IMR-90 (cell line): ENCODE measurements at regions not wholly inside any gene's neighbourhood (a gene's known extent, or its start where the extent isn't known, plus 50 kb on each side); places are given as distances from the start of the nearest gene placed in this dataset.

Experiments
- ATAC-seq: fragments of 200-7000 bp; cut with Tn5 transposase; 2 replicates; pipeline ENCODE4 v1.9.1; 2020; ENCODE audit warnings: low read depth, mild to moderate bottlenecking, moderate library complexity
- BruUV-seq: library from RNA; stranded (reverse); fragments of 400-500 nt; replicated peaks from 2 replicates; lab custom pipeline; 2021; lab: Mats Ljungman, UMichigan
- CTCF ChIA-PET: fragments of 300-600 bp; formaldehyde crosslinking; extraction: SDS; loops from one replicate; lab custom pipeline; 2021; ENCODE audit warnings: antibody characterized with exemption; lab: Yijun Ruan, JAX
- POLR2A ChIA-PET: fragments of 300-600 bp; sonication (Branson Sonifier 250); formaldehyde crosslinking; loops from one replicate; lab custom pipeline; 2022; ENCODE audit warnings: antibody characterized with exemption; ENCODE audit not compliant: unreplicated experiment; lab: Charles Lee
- DNase-seq: peaks from one replicate; pipeline ENCODE4 v3.0.0; 2013
- H2AFZ ChIP-seq: replicated peaks from 2 replicates; pipeline ENCODE3; 2013; ENCODE audit warnings: low read length, mild to moderate bottlenecking; ENCODE audit not compliant: poor library complexity
- H2AK5ac ChIP-seq: 2 replicates; pipeline ENCODE4 v1.6.1; 2013; ENCODE audit warnings: low read depth, low read length, inconsistent platforms
- H2AK9ac ChIP-seq: replicated peaks from 2 replicates; pipeline ENCODE3; 2013; ENCODE audit warnings: mild to moderate bottlenecking, low read depth, low read length, moderate library complexity; ENCODE audit not compliant: poor library complexity
- H2BK120ac ChIP-seq: 2 replicates; pipeline ENCODE4 v1.6.1; 2013; ENCODE audit warnings: low read depth, low read length, inconsistent platforms
- H2BK15ac ChIP-seq: 3 replicates; pipeline ENCODE4 v1.6.1; 2013; ENCODE audit warnings: low read depth, low read length, inconsistent platforms
- H2BK20ac ChIP-seq: 2 replicates; pipeline ENCODE4 v1.6.1; 2013; ENCODE audit warnings: low read depth, mild to moderate bottlenecking, inconsistent platforms, low read length, moderate library complexity
- H2BK5ac ChIP-seq: 2 replicates; pipeline ENCODE4 v1.6.1; 2013; ENCODE audit warnings: mild to moderate bottlenecking, low read depth, low read length, inconsistent platforms; ENCODE audit not compliant: poor library complexity, severe bottlenecking
- H3K14ac ChIP-seq: replicated peaks from 2 replicates; pipeline ENCODE4 v1.6.1; 2013; ENCODE audit warnings: low read depth, low read length, inconsistent platforms
- H3K18ac ChIP-seq: 2 replicates; pipeline ENCODE4 v1.6.1; 2013; ENCODE audit warnings: low read depth, low read length, control low read depth
- H3K23ac ChIP-seq: 2 replicates; pipeline ENCODE4 v1.6.1; 2013; ENCODE audit warnings: low read depth, low read length, inconsistent platforms
- H3K27ac ChIP-seq: 2 replicates; pipeline ENCODE4 v1.5.1; 2013; ENCODE audit warnings: mild to moderate bottlenecking, control low read depth, low read length; ENCODE audit not compliant: insufficient read depth
- H3K27me3 ChIP-seq: 2 replicates; pipeline ENCODE4 v1.6.1; 2013; ENCODE audit warnings: low read length; ENCODE audit not compliant: control insufficient read depth, insufficient read depth
- H3K36me3 ChIP-seq: 2 replicates; pipeline ENCODE4 v1.6.1; 2013; ENCODE audit warnings: low read length, mixed read lengths; ENCODE audit not compliant: control insufficient read depth, insufficient read depth
- H3K4ac ChIP-seq: 2 replicates; pipeline ENCODE4 v1.6.1; 2013; ENCODE audit warnings: low read depth, low read length, inconsistent platforms
- H3K4me1 ChIP-seq: 2 replicates; pipeline ENCODE4 v1.6.1; 2013; ENCODE audit warnings: low read length, mixed read lengths; ENCODE audit not compliant: control insufficient read depth, insufficient read depth
- H3K4me2 ChIP-seq: 2 replicates; pipeline ENCODE4 v1.6.1; 2013; ENCODE audit warnings: low read depth, mild to moderate bottlenecking, control low read depth, low read length, moderate library complexity
- H3K4me3 ChIP-seq: 2 replicates; pipeline ENCODE4 v1.5.1; 2013; ENCODE audit warnings: low read depth, mild to moderate bottlenecking, control low read depth, low read length, moderate library complexity; ENCODE audit not compliant: insufficient read depth
- H3K56ac ChIP-seq: 2 replicates; pipeline ENCODE4 v1.6.1; 2013; ENCODE audit warnings: low read length, inconsistent platforms; ENCODE audit not compliant: insufficient read depth; ENCODE audit errors: extremely low read depth
- H3K79me1 ChIP-seq, 2 experiments: 2 replicates each; pipeline ENCODE4 v1.6.1; 2013; ENCODE audit warnings: low read length in 2 of 2, inconsistent platforms in 1 of 2, low read depth in 1 of 2
- H3K9ac ChIP-seq: 2 replicates; pipeline ENCODE4 v1.6.1; 2013; ENCODE audit warnings: low read depth, low read length, control low read depth
- H3K9me1 ChIP-seq: 2 replicates; pipeline ENCODE4 v1.6.1; 2013; ENCODE audit warnings: low read length, inconsistent platforms; ENCODE audit not compliant: insufficient read depth
- H3K9me3 ChIP-seq: 2 replicates; pipeline ENCODE4 v1.6.1; 2013; ENCODE audit warnings: low read length; ENCODE audit not compliant: control insufficient read depth, insufficient read depth
- H4K20me1 ChIP-seq: 2 replicates; pipeline ENCODE4 v1.6.1; 2013; ENCODE audit warnings: low read length, inconsistent platforms; ENCODE audit not compliant: insufficient read depth
- H4K5ac ChIP-seq: 2 replicates; pipeline ENCODE4 v1.6.1; 2013; ENCODE audit warnings: mild to moderate bottlenecking, low read depth, low read length, control low read depth
- H4K8ac ChIP-seq, 2 experiments: 2 replicates each; pipeline ENCODE4 v1.6.1; 2013; ENCODE audit warnings: low read depth in 2 of 2, low read length in 2 of 2, control low read depth in 1 of 2, inconsistent platforms in 1 of 2
- H4K91ac ChIP-seq: 2 replicates; pipeline ENCODE4 v1.6.1; 2013; ENCODE audit warnings: low read depth, low read length, inconsistent platforms; ENCODE audit not compliant: insufficient read depth
- BHLHE40 ChIP-seq: fragments of 150-350 bp; IDR thresholded peaks from 2 replicates; pipeline ENCODE4 v1.6.1; 2016; ENCODE audit warnings: mild to moderate bottlenecking, low read depth, low read length
- CEBPB ChIP-seq: IDR thresholded peaks from 2 replicates; pipeline ENCODE4 v1.6.1; 2012; ENCODE audit warnings: low read depth, low read length, improper control_type of control experiment
- CHD1 ChIP-seq: IDR thresholded peaks from 2 replicates; pipeline ENCODE4 v1.6.1; 2012; ENCODE audit warnings: low read depth, low read length, improper control_type of control experiment
- CTCF ChIP-seq: conservative IDR thresholded peaks from 2 replicates; pipeline ENCODE4 v1.5.1; 2012; ENCODE audit warnings: mild to moderate bottlenecking, low read depth, low read length, improper control_type of control experiment
- ELK1 ChIP-seq: fragments of 150-350 bp; IDR thresholded peaks from 2 replicates; pipeline ENCODE4 v1.6.1; 2016; ENCODE audit warnings: low read depth, mild to moderate bottlenecking, low read length, moderate library complexity, borderline replicate concordance
- FOS ChIP-seq: fragments of 150-350 bp; IDR thresholded peaks from 2 replicates; pipeline ENCODE4 v1.6.1; 2016; ENCODE audit warnings: low read depth, low read length
- MXI1 ChIP-seq: IDR thresholded peaks from 2 replicates; pipeline ENCODE4 v1.6.1; 2012; ENCODE audit warnings: low read depth, mild to moderate bottlenecking, low read length, moderate library complexity, borderline replicate concordance
- NFE2L2 ChIP-seq: fragments of 150-350 bp; IDR thresholded peaks from 2 replicates; pipeline ENCODE4 v1.6.1; 2016; ENCODE audit warnings: low read depth, mild to moderate bottlenecking, low read length
- RAD21 ChIP-seq: IDR thresholded peaks from 2 replicates; pipeline ENCODE4 v1.6.1; 2012; ENCODE audit warnings: low read length, improper control_type of control experiment
- SMC3 ChIP-seq: fragments of 150-350 bp; IDR thresholded peaks from 2 replicates; pipeline ENCODE4 v1.6.1; 2016; ENCODE audit warnings: low read depth, mild to moderate bottlenecking, antibody characterized with exemption, low read length, moderate library complexity
- WGBS, 2 experiments: methylation state at CpG; one replicate each; pipeline versions ENCODE4 v1.1.5 to v1.1.7; 2013; ENCODE audit warnings: missing lambda C conversion rate in 2 of 2; ENCODE audit not compliant: insufficient read length in 1 of 2; ENCODE audit errors: extremely low coverage in 2 of 2; 5-methylcytosine and 5-hydroxymethylcytosine counted together
- dilution Hi-C: fragments of 300-500 bp; cut with HindIII; formaldehyde crosslinking; loops from one replicate; pipeline ENCODE4 v1.14.3; 2018; ENCODE audit warnings: low sequenced_read_pairs; ENCODE audit not compliant: unreplicated experiment
- in situ Hi-C: fragments of 300-500 bp; cut with MboI; formaldehyde crosslinking; loops from 3 replicates; pipeline ENCODE4 v1.14.3; 2019; ENCODE audit warnings: low sequenced_read_pairs, inconsistent platforms, mixed read lengths
- intact Hi-C: fragments of 100-400 bp; cut with micrococcal nuclease; formaldehyde crosslinking; loops from 2 replicates; pipeline ENCODE4 v1.10.0; 2022

- ChIA-PET CTCF (no interaction called here), POLR2A (no interaction called here)
- Histone ChIP-seq H3K4ac (no peak overlapping the region), H4K8ac (no peak overlapping the region), H3K27ac (no peak overlapping the region), H3K4me2 (no peak overlapping the region), H3K9me3 (peaks cover 3% of the 10 kb centered on the region; the same call in 1 of the 2 replicates), H2AK9ac (no peak overlapping the region), H3K4me1 (no peaks in the 10 kb centered on the region), H3K18ac (no peak overlapping the region), H3K4me3 (no peak overlapping the region), H3K9ac (no peak overlapping the region), H2BK5ac (no peak overlapping the region), H3K27me3 (no peaks in the 10 kb centered on the region), H2BK15ac (no peak overlapping the region), H4K20me1 (no peaks in the 10 kb centered on the region), H4K91ac (no peak overlapping the region), H2BK20ac (no peak overlapping the region), H3K56ac (no peak overlapping the region), H3K14ac (no peak overlapping the region), H3K79me1 (no peaks in the 10 kb centered on the region), H2AK5ac (no peak overlapping the region), H3K36me3 (no peaks in the 10 kb centered on the region), H2AFZ (no peak overlapping the region), H3K23ac (no peak overlapping the region), H4K5ac (no peak overlapping the region), H3K9me1 (no peaks in the 10 kb centered on the region), H2BK120ac (no peak overlapping the region)
- BruUV-seq = no TSS peak
- dilution Hi-C loops = no loop called here
- DNase-seq (no peak), ATAC-seq (no peak)
- in situ Hi-C loops = no loop called here
- no peak for TF ChIP-seq NFE2L2
- no peak for TF ChIP-seq CEBPB
- TF ChIP-seq BHLHE40 = no peak
- TF ChIP-seq MXI1 = no peak
- TF ChIP-seq RAD21 = no peak
- no peak for TF ChIP-seq ELK1
- TF ChIP-seq CTCF = no peak
- no peak for TF ChIP-seq CHD1
- TF ChIP-seq FOS = no peak
- no peak for TF ChIP-seq SMC3
- intact Hi-C loops = no loop called here
- WGBS, 2 experiments = no CpG with 5 or more reads among the region's 2 CpGs
Observed at GRCh38 chr16:59164461-59164860, 430.3 kb upstream of the GOT2 start.
